Central memory CD8-positive, alpha-beta T cell (primary cell): ENCODE measurements at regions not wholly inside any gene's neighbourhood (a gene's known extent, or its start where the extent isn't known, plus 50 kb on each side); places are given as distances from the start of the nearest gene placed in this dataset.

ENCODE experiments used
- ATAC-seq: fragments of 150-1000 bp; cut with Tn5 transposase; replicated peaks from 2 replicates; pipeline ENCODE4 v1.10.0; 2022; ENCODE audit warnings: mild to moderate bottlenecking, moderate FRiP score, moderate number of reproducible peaks; ENCODE audit not compliant: poor library complexity, severe bottlenecking; ENCODE audit errors: extremely low read depth
- DNase-seq, 2 donors: peaks; one replicate each; pipeline ENCODE4 v3.0.0; 2021; ENCODE audit warnings: low spot score in 2 of 2
- H3K27ac Mint-ChIP-seq: one replicate; pipeline ENCODE4 v1.8.0; 2022; ENCODE audit warnings: low read depth, mild to moderate bottlenecking, moderate library complexity, mixed read lengths
- H3K27me3 Mint-ChIP-seq: one replicate; pipeline ENCODE4 v1.8.0; 2022; ENCODE audit warnings: mixed read lengths
- H3K36me3 Mint-ChIP-seq: one replicate; pipeline ENCODE4 v1.8.0; 2022; ENCODE audit warnings: mild to moderate bottlenecking, moderate library complexity, mixed read lengths; ENCODE audit not compliant: insufficient read depth
- H3K4me1 Mint-ChIP-seq: one replicate; pipeline ENCODE4 v1.8.0; 2022; ENCODE audit warnings: mixed read lengths
- H3K4me3 Mint-ChIP-seq: one replicate; pipeline ENCODE4 v1.8.0; 2022; ENCODE audit warnings: mild to moderate bottlenecking, moderate library complexity, mixed read lengths
- H3K9me3 Mint-ChIP-seq: one replicate; pipeline ENCODE4 v1.8.0; 2022; ENCODE audit warnings: mixed read lengths

- Mint-ChIP-seq H3K27ac (no peak overlapping the region), H3K36me3 (no peaks in the 10 kb centered on the region), H3K4me1 (peaks cover 16% of the 10 kb centered on the region), H3K9me3 (no peaks in the 10 kb centered on the region), H3K27me3 (peaks cover 47% of the 10 kb centered on the region), H3K4me3 (no peak overlapping the region)
- ATAC-seq, result no peak
- no peak for DNase-seq
Observed at GRCh38 chr6:41446132-41446531, 100.0 kb upstream of the FOXP4 start.

DNA sequence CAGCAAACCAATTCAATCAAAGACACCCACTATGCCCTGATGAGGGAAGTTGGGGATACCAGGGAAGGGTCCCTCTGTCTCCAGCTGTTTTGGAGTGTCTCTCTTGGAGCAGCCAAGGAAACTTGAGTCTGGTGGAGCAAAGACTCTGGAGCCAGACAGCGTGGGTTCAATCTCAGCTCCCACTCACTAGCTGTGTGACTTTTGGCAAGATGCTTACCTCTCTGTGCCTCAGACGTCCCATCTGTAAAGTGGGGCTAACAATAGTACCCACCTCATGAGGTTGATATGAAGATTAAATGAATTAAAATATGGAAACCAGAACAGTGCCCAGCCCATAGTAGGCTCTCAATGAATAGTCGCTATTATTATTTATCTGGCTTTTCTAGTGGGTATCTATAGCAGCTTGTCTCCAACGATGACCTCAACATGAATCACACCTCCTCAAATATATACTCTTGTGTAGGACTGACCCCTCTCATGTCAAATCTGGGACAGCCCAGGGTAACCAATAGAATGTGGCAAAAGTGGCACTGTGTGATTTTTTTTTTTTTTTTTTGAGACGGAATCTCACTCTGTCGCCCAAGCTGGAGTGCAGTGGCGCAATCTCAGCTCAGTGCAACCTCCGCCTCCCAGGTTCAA, 99.2 kb upstream of the FOXP4 start:
- H3K9me3 Mint-ChIP-seq, result no peaks in the 10 kb centered on the region
- no peaks in the 10 kb centered on the region for H3K36me3 Mint-ChIP-seq
- DNase-seq (no peak), ATAC-seq (no peak)
- peaks cover 47% of the 10 kb centered on the region for H3K27me3 Mint-ChIP-seq
- no peak overlapping the region for H3K4me3 Mint-ChIP-seq
- H3K4me1 Mint-ChIP-seq, result peaks cover 8% of the 10 kb centered on the region
- no peak overlapping the region for H3K27ac Mint-ChIP-seq

DNA sequence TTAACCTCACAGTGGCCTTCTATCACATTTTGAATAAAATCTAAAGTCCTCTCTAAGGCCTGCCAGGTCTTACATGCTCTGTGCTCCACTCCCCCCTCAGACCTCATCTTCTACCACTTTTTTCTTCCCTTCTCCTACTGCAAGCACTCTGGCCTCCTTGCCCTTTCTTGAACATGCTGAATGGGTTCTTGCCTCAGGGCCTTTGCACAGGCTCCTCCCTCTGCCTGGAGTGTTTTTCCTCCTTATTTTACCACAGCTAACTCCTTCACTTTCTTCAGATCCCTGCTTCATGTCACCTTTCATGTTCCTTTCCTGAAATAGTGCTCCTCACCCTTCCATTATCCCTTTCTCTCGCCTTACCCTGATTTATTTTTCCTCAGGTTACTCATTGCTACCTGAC, 97.9 kb upstream of the FOXP4 start:
- no peak for DNase-seq
- Mint-ChIP-seq H3K27ac (no peak overlapping the region), H3K4me1 (no peaks in the 10 kb centered on the region), H3K36me3 (no peaks in the 10 kb centered on the region), H3K9me3 (no peaks in the 10 kb centered on the region), H3K4me3 (no peak overlapping the region), H3K27me3 (peaks cover 47% of the 10 kb centered on the region)
- ATAC-seq, result no peak

GRCh38 chr6:41449399-41450245, 96.6 kb upstream of the FOXP4 start:
- Mint-ChIP-seq H3K27me3 (peaks cover 35% of the 10 kb centered on the region), H3K4me1 (no peaks in the 10 kb centered on the region), H3K27ac (no peak overlapping the region), H3K4me3 (no peak overlapping the region), H3K9me3 (no peaks in the 10 kb centered on the region), H3K36me3 (no peaks in the 10 kb centered on the region)
- DNase-seq (no peak), ATAC-seq (no peak)

DNA sequence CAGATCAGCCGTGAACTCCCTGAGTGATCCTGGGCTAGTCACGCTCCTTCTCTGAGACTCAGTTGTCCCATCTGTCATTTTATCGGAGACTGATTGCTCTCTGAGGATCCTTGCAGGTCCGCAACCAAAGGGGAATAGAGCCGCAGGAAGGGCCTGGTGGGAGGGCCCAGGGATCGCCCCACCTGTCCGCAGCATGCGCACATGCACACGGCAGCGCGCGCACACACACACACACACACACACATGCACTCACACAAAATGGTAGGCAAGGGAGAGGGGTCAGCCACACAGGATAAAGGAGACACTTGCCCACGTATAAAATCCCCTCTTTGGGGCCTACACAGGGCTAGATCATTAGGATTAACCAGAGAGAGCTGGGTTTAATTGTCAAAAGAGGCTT, 95.6 kb upstream of the FOXP4 start:
- Mint-ChIP-seq H3K4me3 (no peak overlapping the region), H3K9me3 (no peaks in the 10 kb centered on the region), H3K27ac (no peak overlapping the region), H3K36me3 (no peaks in the 10 kb centered on the region), H3K4me1 (no peaks in the 10 kb centered on the region), H3K27me3 (peaks cover 25% of the 10 kb centered on the region)
- ATAC-seq (no peak), DNase-seq (no peak)

- H3K9me3 Mint-ChIP-seq, result no peaks in the 10 kb centered on the region
- no peak overlapping the region for H3K4me3 Mint-ChIP-seq
- H3K4me1 Mint-ChIP-seq, result no peaks in the 10 kb centered on the region
- DNase-seq (no peak), ATAC-seq (no peak)
- no peaks in the 10 kb centered on the region for H3K36me3 Mint-ChIP-seq
- peaks cover 25% of the 10 kb centered on the region for H3K27me3 Mint-ChIP-seq
- H3K27ac Mint-ChIP-seq, result no peak overlapping the region
Observed at GRCh38 chr6:41451039-41451438, 95.1 kb upstream of the FOXP4 start.

GRCh38 chr6:41451515-41452163, 94.5 kb upstream of the FOXP4 start:
- Mint-ChIP-seq H3K4me3 (no peak overlapping the region), H3K9me3 (no peaks in the 10 kb centered on the region), H3K27me3 (peaks cover 22% of the 10 kb centered on the region), H3K27ac (no peak overlapping the region), H3K4me1 (no peaks in the 10 kb centered on the region), H3K36me3 (no peaks in the 10 kb centered on the region)
- no peak for ATAC-seq
- DNase-seq, result no peak

GRCh38 chr6:41452763-41453162, 93.4 kb upstream of the FOXP4 start:
- no peaks in the 10 kb centered on the region for H3K36me3 Mint-ChIP-seq
- H3K27ac Mint-ChIP-seq, result no peak overlapping the region
- H3K4me1 Mint-ChIP-seq, result no peaks in the 10 kb centered on the region
- no peaks in the 10 kb centered on the region for H3K9me3 Mint-ChIP-seq
- no peak overlapping the region for H3K4me3 Mint-ChIP-seq
- DNase-seq (no peak), ATAC-seq (no peak)
- H3K27me3 Mint-ChIP-seq, result peaks cover 11% of the 10 kb centered on the region

DNA sequence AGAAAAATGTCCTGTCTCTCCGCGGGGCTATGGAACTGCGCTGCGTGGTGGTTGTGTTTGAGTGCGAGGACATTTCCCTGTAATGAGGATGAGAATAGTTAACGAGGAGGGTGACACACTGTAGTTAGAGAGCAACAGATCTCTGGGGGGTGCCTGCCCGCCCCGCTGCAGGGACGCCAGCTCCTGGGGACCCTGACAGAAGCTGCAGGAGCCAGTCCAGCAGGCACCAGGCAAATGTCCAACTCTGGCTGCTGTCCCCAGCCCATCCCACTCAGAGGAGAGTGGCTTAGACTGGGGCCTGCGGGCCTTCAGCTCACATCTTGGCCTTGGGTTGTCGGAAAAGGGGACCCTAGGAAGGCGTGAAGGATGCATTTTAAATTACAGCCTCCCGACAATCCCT, 92.9 kb upstream of the FOXP4 start:
- Mint-ChIP-seq H3K27me3 (peaks cover 10% of the 10 kb centered on the region), H3K36me3 (no peaks in the 10 kb centered on the region), H3K27ac (no peak overlapping the region), H3K9me3 (no peaks in the 10 kb centered on the region), H3K4me3 (no peak overlapping the region), H3K4me1 (no peaks in the 10 kb centered on the region)
- DNase-seq (no peak), ATAC-seq (no peak)

DNA sequence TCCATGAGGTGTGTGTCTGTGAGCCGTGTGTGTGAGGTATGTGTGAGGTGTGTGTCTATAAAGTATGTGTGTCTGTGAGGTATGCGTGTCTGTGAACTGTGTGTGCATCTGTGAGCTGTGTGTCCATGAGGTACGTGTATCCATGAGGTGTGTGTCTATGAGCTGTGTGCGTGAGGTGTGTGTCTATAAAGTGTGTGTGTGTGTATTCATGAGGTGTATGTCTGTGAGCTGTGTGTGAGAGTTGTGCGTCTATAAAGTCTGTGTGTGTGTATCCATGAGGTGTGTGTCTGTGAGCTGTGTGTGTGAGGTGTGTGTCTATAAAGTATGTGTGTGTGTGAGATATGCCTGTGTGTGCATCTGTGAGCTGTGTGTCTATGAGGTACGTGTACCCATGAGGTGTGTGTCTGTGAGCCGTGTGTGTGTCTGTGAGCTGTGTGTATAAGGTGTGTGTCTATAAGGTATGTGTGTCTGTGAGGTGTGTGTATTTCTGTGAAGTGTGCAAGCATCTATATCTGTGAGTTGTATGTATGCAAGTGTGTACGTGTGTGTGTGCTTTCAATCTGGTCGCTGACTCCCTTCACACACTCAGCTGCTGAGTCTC, 91.9 kb upstream of the FOXP4 start:
- DNase-seq (no peak), ATAC-seq (no peak)
- no peaks in the 10 kb centered on the region for H3K4me1 Mint-ChIP-seq
- no peak overlapping the region for H3K27ac Mint-ChIP-seq
- H3K36me3 Mint-ChIP-seq, result no peaks in the 10 kb centered on the region
- H3K27me3 Mint-ChIP-seq, result peaks cover 9% of the 10 kb centered on the region
- no peak overlapping the region for H3K4me3 Mint-ChIP-seq
- H3K9me3 Mint-ChIP-seq, result no peaks in the 10 kb centered on the region

GRCh38 chr6:41455410-41455809, 90.8 kb upstream of the FOXP4 start:
- no peak for DNase-seq
- Mint-ChIP-seq H3K27ac (no peak overlapping the region), H3K9me3 (no peaks in the 10 kb centered on the region), H3K36me3 (no peaks in the 10 kb centered on the region), H3K4me3 (no peak overlapping the region), H3K4me1 (no peaks in the 10 kb centered on the region), H3K27me3 (peaks cover 17% of the 10 kb centered on the region)
- ATAC-seq, result no peak

DNA sequence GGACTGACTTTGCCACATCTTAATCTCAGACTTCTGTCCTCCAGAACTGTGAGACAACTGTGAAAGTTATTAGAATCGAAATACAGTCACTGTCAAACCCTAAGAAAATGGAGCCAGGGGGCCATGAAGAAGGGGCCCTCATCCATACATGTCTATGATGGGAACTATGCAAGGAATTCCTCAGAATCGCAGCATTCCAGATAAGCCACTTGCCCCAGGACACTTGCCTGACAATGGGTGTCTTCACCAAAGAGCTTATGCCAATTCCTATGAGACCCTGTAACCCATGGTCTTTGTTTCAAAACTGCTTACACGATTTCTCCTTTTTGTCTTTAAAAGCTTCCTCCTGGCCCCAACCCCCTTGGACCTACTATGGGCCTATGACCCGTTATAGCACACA, 90.4 kb upstream of the FOXP4 start:
- Mint-ChIP-seq H3K4me3 (no peak overlapping the region), H3K27ac (no peak overlapping the region), H3K4me1 (no peaks in the 10 kb centered on the region), H3K27me3 (peaks cover 18% of the 10 kb centered on the region), H3K36me3 (no peaks in the 10 kb centered on the region), H3K9me3 (no peaks in the 10 kb centered on the region)
- ATAC-seq (no peak), DNase-seq (no peak)

- ATAC-seq (no peak), DNase-seq (no peak)
- no peak overlapping the region for H3K27ac Mint-ChIP-seq
- no peaks in the 10 kb centered on the region for H3K4me1 Mint-ChIP-seq
- no peaks in the 10 kb centered on the region for H3K36me3 Mint-ChIP-seq
- no peaks in the 10 kb centered on the region for H3K9me3 Mint-ChIP-seq
- H3K27me3 Mint-ChIP-seq, result peaks cover 18% of the 10 kb centered on the region
- H3K4me3 Mint-ChIP-seq, result no peak overlapping the region
Observed at GRCh38 chr6:41457303-41457670, 88.9 kb upstream of the FOXP4 start.
